Skin of body (tissue), 1 donor: ENCODE measurements at regions not wholly inside any gene's neighbourhood (a gene's known extent, or its start where the extent isn't known, plus 50 kb on each side); places are given as distances from the start of the nearest gene placed in this dataset.
A peak's percentile ranks its signal among the peaks of the same experiment; 100 is the strongest.

ENCODE experiments used
- DNase-seq: peaks from one replicate; lab custom pipeline; 2025; lab: John Stamatoyannopoulos, UW

- DNase-seq: no peak
These were observed 270.2 kb upstream of the IGFBP3 start for GRCh38 chr7:46191296-46191695.

GRCh38 chr7:46189255-46189790 lies 268.3 kb upstream of the IGFBP3 start:
- no peak for DNase-seq

- no peak for DNase-seq
These were observed 265.1 kb upstream of the IGFBP3 start for GRCh38 chr7:46186131-46186530.

- DNase-seq: no peak
These were observed 258.1 kb upstream of the IGFBP3 start for GRCh38 chr7:46179061-46179610.

- no peak for DNase-seq
These were observed 257.6 kb upstream of the IGFBP3 start for GRCh38 chr7:46178661-46179060.

GRCh38 chr7:46177821-46178220 lies 256.7 kb upstream of the IGFBP3 start:
- no peak for DNase-seq

- DNase-seq: no peak
These were observed 254.1 kb upstream of the IGFBP3 start for GRCh38 chr7:46175221-46175620.

- no peak for DNase-seq
These were observed 253.1 kb upstream of the IGFBP3 start for GRCh38 chr7:46174196-46174580.

- no peak for DNase-seq
These were observed 252.6 kb upstream of the IGFBP3 start for GRCh38 chr7:46173476-46174195.

- DNase-seq: no peak
These were observed 249.7 kb upstream of the IGFBP3 start for GRCh38 chr7:46170792-46171191.

GRCh38 chr7:46170021-46170420 lies 248.9 kb upstream of the IGFBP3 start:
- DNase-seq: no peak

GRCh38 chr7:46169384-46169755 lies 248.3 kb upstream of the IGFBP3 start:
- DNase-seq: no peak

- DNase-seq: no peak
These were observed 247.8 kb upstream of the IGFBP3 start for GRCh38 chr7:46168671-46169383.

GRCh38 chr7:46168231-46168630 lies 247.2 kb upstream of the IGFBP3 start:
- no peak for DNase-seq

GRCh38 chr7:46165276-46165675 lies 244.2 kb upstream of the IGFBP3 start:
- no peak for DNase-seq

- DNase-seq: no peak
These were observed 243.6 kb upstream of the IGFBP3 start for GRCh38 chr7:46164629-46165028.

- no peak for DNase-seq
These were observed 242.2 kb upstream of the IGFBP3 start for GRCh38 chr7:46163246-46163645.

GRCh38 chr7:46162609-46163008 lies 241.5 kb upstream of the IGFBP3 start:
- DNase-seq: no peak

GRCh38 chr7:46160861-46161260 lies 239.8 kb upstream of the IGFBP3 start:
- no peak for DNase-seq

GRCh38 chr7:46157931-46158330 lies 236.9 kb upstream of the IGFBP3 start:
- DNase-seq: no peak

GRCh38 chr7:46157404-46157803 lies 236.3 kb upstream of the IGFBP3 start:
- peak; percentile 55 for DNase-seq

GRCh38 chr7:46156853-46157252 lies 235.8 kb upstream of the IGFBP3 start:
- DNase-seq: no peak

- DNase-seq: peak; percentile 85
These were observed 235.0 kb upstream of the IGFBP3 start for GRCh38 chr7:46156086-46156485.
